Smooth muscle cell (in vitro differentiated cells): ENCODE measurements at regions not wholly inside any gene's neighbourhood (a gene's known extent, or its start where the extent isn't known, plus 50 kb on each side); places are given as distances from the start of the nearest gene placed in this dataset.

ENCODE experiments used
- DNase-seq: peaks from one replicate; lab custom pipeline; 2025; ENCODE audit not compliant: unreplicated experiment; lab: John Stamatoyannopoulos, UW
- H2AFZ ChIP-seq: fragments of 200-600 bp; sonication (generic); 2 replicates; pipeline ENCODE4 v1.6.0; 2016; ENCODE audit warnings: antibody characterized with exemption, low read depth, mild to moderate bottlenecking
- H3F3A ChIP-seq: fragments of 200-600 bp; sonication (generic); 2 replicates; pipeline ENCODE4 v1.6.0; 2017; ENCODE audit warnings: antibody characterized with exemption, low read depth
- H3K27ac ChIP-seq: fragments of 200-600 bp; sonication (generic); 2 replicates; pipeline ENCODE4 v1.5.1; 2016; ENCODE audit warnings: low read depth, mild to moderate bottlenecking
- H3K27me3 ChIP-seq: fragments of 200-600 bp; sonication (generic); 2 replicates; pipeline ENCODE4 v1.6.1; 2016; ENCODE audit warnings: low read depth, mild to moderate bottlenecking
- H3K36me3 ChIP-seq: fragments of 200-600 bp; sonication (generic); 2 replicates; pipeline ENCODE4 v1.5.1; 2016; ENCODE audit warnings: low read depth
- H3K4me1 ChIP-seq: fragments of 200-600 bp; sonication (generic); 2 replicates; pipeline ENCODE4 v1.5.1; 2016; ENCODE audit warnings: low read depth
- H3K4me2 ChIP-seq: fragments of 200-600 bp; sonication (generic); 2 replicates; pipeline ENCODE4 v1.6.0; 2016; ENCODE audit warnings: mild to moderate bottlenecking
- H3K4me3 ChIP-seq: fragments of 200-600 bp; sonication (generic); 2 replicates; pipeline ENCODE4 v1.5.1; 2016; ENCODE audit warnings: mild to moderate bottlenecking
- H3K79me2 ChIP-seq: fragments of 200-600 bp; sonication (generic); 2 replicates; pipeline ENCODE4 v1.6.0; 2016; ENCODE audit warnings: low read depth, mild to moderate bottlenecking
- H3K9ac ChIP-seq: fragments of 200-600 bp; sonication (generic); 2 replicates; pipeline ENCODE4 v1.6.0; 2016; ENCODE audit warnings: low read depth
- H3K9me3 ChIP-seq: fragments of 200-600 bp; sonication (generic); replicated peaks from 2 replicates; pipeline ENCODE4 v1.5.1; 2016; ENCODE audit warnings: low read depth
- H4K20me1 ChIP-seq: fragments of 200-600 bp; sonication (generic); 2 replicates; pipeline ENCODE4 v1.6.0; 2016; ENCODE audit warnings: low read depth
- CTCF ChIP-seq: fragments of 200-600 bp; sonication (generic); IDR thresholded peaks from 2 replicates; pipeline ENCODE4 v1.5.1; 2017; ENCODE audit warnings: borderline replicate concordance, mild to moderate bottlenecking, antibody characterized with exemption; ENCODE audit not compliant: insufficient read depth, poor library complexity, severe bottlenecking
- WGBS: methylation state at CpG from one replicate; pipeline ENCODE4 v1.1.7; 2016; ENCODE audit warnings: low lambda C conversion rate; 5-methylcytosine and 5-hydroxymethylcytosine counted together

- no peak overlapping the region for H3K4me3 ChIP-seq
- no peak for DNase-seq
- no peaks in the 10 kb centered on the region for H3K4me1 ChIP-seq
- H3K36me3 ChIP-seq = no peaks in the 10 kb centered on the region
- no peak for TF ChIP-seq CTCF
- H4K20me1 ChIP-seq = no peaks in the 10 kb centered on the region
- 93% methylated on average over 8 of the region's 8 CpGs for WGBS
- no peaks in the 10 kb centered on the region for H3K79me2 ChIP-seq
- H3K9me3 ChIP-seq = no peaks in the 10 kb centered on the region
- H3K27me3 ChIP-seq = no peaks in the 10 kb centered on the region
- H3K4me2 ChIP-seq = no peak overlapping the region
- no peak overlapping the region for H3K9ac ChIP-seq
- no peak overlapping the region for H3K27ac ChIP-seq
- H2AFZ ChIP-seq = no peak overlapping the region
- H3F3A ChIP-seq = no peaks in the 10 kb centered on the region
Observed at GRCh38 chr11:122488892-122489706, 166.4 kb upstream of the UBASH3B start.

GRCh38 chr11:122487669-122488068 is 167.9 kb upstream of the UBASH3B start:
- Histone ChIP-seq H3K9me3 (no peaks in the 10 kb centered on the region), H3K27me3 (no peaks in the 10 kb centered on the region), H3K9ac (no peak overlapping the region), H3K79me2 (no peaks in the 10 kb centered on the region), H4K20me1 (no peaks in the 10 kb centered on the region), H3F3A (no peaks in the 10 kb centered on the region), H3K36me3 (no peaks in the 10 kb centered on the region), H3K4me2 (no peak overlapping the region), H3K4me1 (no peaks in the 10 kb centered on the region), H3K27ac (no peak overlapping the region), H3K4me3 (no peak overlapping the region), H2AFZ (no peak overlapping the region)
- no peak for DNase-seq
- WGBS = 95% methylated on average over 3 of the region's 3 CpGs
- no peak for TF ChIP-seq CTCF

GRCh38 chr11:122486793-122487495 is 168.6 kb upstream of the UBASH3B start:
- H3F3A ChIP-seq = no peaks in the 10 kb centered on the region
- no peaks in the 10 kb centered on the region for H3K4me1 ChIP-seq
- no peak overlapping the region for H2AFZ ChIP-seq
- no peak overlapping the region for H3K4me3 ChIP-seq
- no peak for DNase-seq
- H3K79me2 ChIP-seq = no peaks in the 10 kb centered on the region
- H3K4me2 ChIP-seq = no peak overlapping the region
- no peak overlapping the region for H3K9ac ChIP-seq
- H4K20me1 ChIP-seq = no peaks in the 10 kb centered on the region
- no peak for TF ChIP-seq CTCF
- no peaks in the 10 kb centered on the region for H3K27me3 ChIP-seq
- 75% methylated on average over 5 of the region's 5 CpGs for whole genome bisulfite sequencing
- H3K36me3 ChIP-seq = no peaks in the 10 kb centered on the region
- no peaks in the 10 kb centered on the region for H3K9me3 ChIP-seq
- H3K27ac ChIP-seq = no peak overlapping the region
